HS-5 (cell line): ENCODE measurements at regions not wholly inside any gene's neighbourhood (a gene's known extent, or its start where the extent isn't known, plus 50 kb on each side); places are given as distances from the start of the nearest gene placed in this dataset.

Experiments
- DNase-seq: peaks from one replicate; pipeline ENCODE4 v3.0.0-alpha.2; 2012; ENCODE audit warnings: low read depth

- no peak for DNase-seq
These were observed 60.4 kb upstream of the RPH3AL start for GRCh38 chr17:413016-413350.

- peak; percentile 38 for DNase-seq
These were observed 59.8 kb upstream of the RPH3AL start for GRCh38 chr17:412211-413015.

- DNase-seq = no peak
These were observed 59.0 kb upstream of the RPH3AL start for GRCh38 chr17:411421-412120.

GRCh38 chr17:410543-411401 is 58.2 kb upstream of the RPH3AL start:
- DNase-seq = no peak

GRCh38 chr17:409848-410542 is 57.4 kb upstream of the RPH3AL start:
- peak; percentile 99 for DNase-seq

GRCh38 chr17:409308-409847 is 56.8 kb upstream of the RPH3AL start:
- DNase-seq = no peak

GRCh38 chr17:404703-405102 is 52.1 kb upstream of the RPH3AL start:
- no peak for DNase-seq
